Neural crest cell (in vitro differentiated cells): ENCODE measurements at regions not wholly inside any gene's neighbourhood (a gene's known extent, or its start where the extent isn't known, plus 50 kb on each side); places are given as distances from the start of the nearest gene placed in this dataset.
A peak's percentile ranks its signal among the peaks of the same experiment; 100 is the strongest.

Source experiments
- DNase-seq: peaks from one replicate; pipeline ENCODE4 v3.0.0; 2021; ENCODE audit warnings: low read depth, mixed read lengths, low spot score
- H3K27ac Mint-ChIP-seq: one replicate; pipeline ENCODE4 v1.8.0; 2021; ENCODE audit warnings: mild to moderate bottlenecking, mixed read lengths; ENCODE audit not compliant: unreplicated experiment
- H3K27me3 Mint-ChIP-seq: 2 replicates; pipeline ENCODE4 v1.8.0; 2021; ENCODE audit warnings: low read depth, mild to moderate bottlenecking, mixed read lengths
- H3K36me3 Mint-ChIP-seq: 2 replicates; pipeline ENCODE4 v1.8.0; 2021; ENCODE audit warnings: low read depth, mild to moderate bottlenecking, mixed read lengths
- H3K4me1 Mint-ChIP-seq: 2 replicates; pipeline ENCODE4 v1.8.0; 2021; ENCODE audit warnings: mixed read lengths
- H3K4me3 Mint-ChIP-seq: one replicate; pipeline ENCODE4 v1.8.0; 2021; ENCODE audit warnings: mild to moderate bottlenecking, mixed read lengths
- H3K9me3 Mint-ChIP-seq: 2 replicates; pipeline ENCODE4 v1.8.0; 2021; ENCODE audit warnings: mixed read lengths
- TF ChIP-seq, protein P1 (sequence below): fragments of 200-600 bp; sonication (generic); conservative IDR thresholded peaks from 2 replicates; pipeline ENCODE4 v1.5.0; 2021; ENCODE audit warnings: antibody characterized with exemption, mild to moderate bottlenecking

DNA sequence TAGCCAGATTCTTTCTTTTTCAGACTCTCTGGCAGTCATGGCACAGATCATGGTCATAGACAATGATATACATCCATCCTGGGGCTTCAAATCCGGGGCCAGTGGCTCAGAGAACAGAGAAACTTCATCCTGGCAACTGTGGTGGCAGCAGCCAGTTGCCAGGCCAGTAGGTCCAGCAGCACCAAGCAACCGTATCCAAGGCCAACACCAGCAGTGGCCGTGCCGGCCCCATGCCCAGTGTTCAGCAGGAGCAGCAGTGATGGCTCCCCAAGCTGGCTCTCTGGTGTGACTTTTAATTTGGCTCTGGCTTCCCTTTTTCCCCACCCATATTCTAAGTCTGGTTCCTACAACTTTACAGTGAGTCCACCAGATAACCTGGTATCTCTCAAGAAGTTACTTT lies 300.5 kb downstream of the DEPDC1B start:
- no peaks in the 10 kb centered on the region for H3K36me3 Mint-ChIP-seq
- H3K9me3 Mint-ChIP-seq = no peaks in the 10 kb centered on the region
- TF ChIP-seq, protein P1, sequence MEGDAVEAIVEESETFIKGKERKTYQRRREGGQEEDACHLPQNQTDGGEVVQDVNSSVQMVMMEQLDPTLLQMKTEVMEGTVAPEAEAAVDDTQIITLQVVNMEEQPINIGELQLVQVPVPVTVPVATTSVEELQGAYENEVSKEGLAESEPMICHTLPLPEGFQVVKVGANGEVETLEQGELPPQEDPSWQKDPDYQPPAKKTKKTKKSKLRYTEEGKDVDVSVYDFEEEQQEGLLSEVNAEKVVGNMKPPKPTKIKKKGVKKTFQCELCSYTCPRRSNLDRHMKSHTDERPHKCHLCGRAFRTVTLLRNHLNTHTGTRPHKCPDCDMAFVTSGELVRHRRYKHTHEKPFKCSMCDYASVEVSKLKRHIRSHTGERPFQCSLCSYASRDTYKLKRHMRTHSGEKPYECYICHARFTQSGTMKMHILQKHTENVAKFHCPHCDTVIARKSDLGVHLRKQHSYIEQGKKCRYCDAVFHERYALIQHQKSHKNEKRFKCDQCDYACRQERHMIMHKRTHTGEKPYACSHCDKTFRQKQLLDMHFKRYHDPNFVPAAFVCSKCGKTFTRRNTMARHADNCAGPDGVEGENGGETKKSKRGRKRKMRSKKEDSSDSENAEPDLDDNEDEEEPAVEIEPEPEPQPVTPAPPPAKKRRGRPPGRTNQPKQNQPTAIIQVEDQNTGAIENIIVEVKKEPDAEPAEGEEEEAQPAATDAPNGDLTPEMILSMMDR = no peak
- no peaks in the 10 kb centered on the region for H3K4me1 Mint-ChIP-seq
- H3K4me3 Mint-ChIP-seq = no peak overlapping the region
- H3K27me3 Mint-ChIP-seq = no peaks in the 10 kb centered on the region
- no peak overlapping the region for H3K27ac Mint-ChIP-seq
- no peak for DNase-seq

- TF ChIP-seq, protein P1 = no peak
- H3K36me3 Mint-ChIP-seq = no peaks in the 10 kb centered on the region
- DNase-seq = no peak
- no peaks in the 10 kb centered on the region for H3K4me1 Mint-ChIP-seq
- no peaks in the 10 kb centered on the region for H3K9me3 Mint-ChIP-seq
- no peak overlapping the region for H3K4me3 Mint-ChIP-seq
- H3K27ac Mint-ChIP-seq = no peak overlapping the region
- no peaks in the 10 kb centered on the region for H3K27me3 Mint-ChIP-seq
Observed at GRCh38 chr5:60395712-60396329, 304.1 kb downstream of the DEPDC1B start.

DNA sequence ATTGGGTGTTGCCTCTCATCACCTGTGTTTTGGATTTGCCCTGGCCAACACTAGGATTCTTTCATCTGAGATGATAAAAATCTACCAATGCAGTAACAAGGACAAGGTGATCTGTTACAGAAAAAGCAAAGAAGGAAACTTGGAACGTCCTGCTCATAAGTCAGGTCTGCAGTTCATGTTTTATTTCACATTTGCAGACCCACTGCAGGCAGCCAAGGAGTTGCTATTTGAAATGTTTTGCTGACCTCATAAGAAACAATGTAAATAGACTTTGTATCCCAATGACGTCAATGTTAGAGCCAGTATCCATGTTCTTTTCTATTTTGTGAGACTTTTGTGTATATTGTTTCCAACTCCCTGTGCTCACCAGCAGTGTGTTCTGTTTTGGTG lies 312.9 kb downstream of the DEPDC1B start:
- TF ChIP-seq, protein P1 = no peak
- H3K4me1 Mint-ChIP-seq = peaks cover 8% of the 10 kb centered on the region
- H3K27ac Mint-ChIP-seq = no peak overlapping the region
- DNase-seq = no peak
- H3K36me3 Mint-ChIP-seq = no peaks in the 10 kb centered on the region
- peaks cover 11% of the 10 kb centered on the region for H3K27me3 Mint-ChIP-seq
- H3K4me3 Mint-ChIP-seq = no peak overlapping the region
- H3K9me3 Mint-ChIP-seq = no peaks in the 10 kb centered on the region

DNA sequence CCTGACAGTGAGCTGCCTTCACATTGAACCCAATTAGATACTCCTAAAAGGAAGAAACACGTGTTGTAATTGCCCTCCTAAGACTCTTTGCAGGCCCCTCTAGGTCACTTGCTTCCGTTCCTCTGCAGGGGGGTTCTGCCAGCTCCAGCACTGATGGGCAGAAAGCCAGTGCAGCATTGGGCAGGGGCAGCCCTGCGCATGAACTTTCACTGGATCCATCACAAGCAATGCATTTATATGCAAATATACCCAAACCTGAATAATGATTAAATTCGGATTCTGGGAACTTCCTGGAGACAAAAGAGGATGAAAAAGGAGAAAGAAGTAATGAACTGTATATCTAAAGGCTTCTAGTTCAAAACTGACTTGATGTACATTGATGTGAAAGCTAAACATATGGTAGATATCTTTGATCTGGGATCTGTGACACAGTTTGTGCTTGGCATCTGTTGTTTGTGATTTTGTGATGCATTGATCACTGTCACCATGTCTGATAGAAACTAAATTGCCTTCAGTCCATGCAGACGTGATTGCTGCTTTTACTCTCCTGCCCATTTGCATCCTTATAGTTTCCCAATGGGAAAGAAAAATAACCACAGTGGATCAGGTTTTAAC lies 313.4 kb downstream of the DEPDC1B start:
- H3K9me3 Mint-ChIP-seq = no peaks in the 10 kb centered on the region
- peaks cover 8% of the 10 kb centered on the region for H3K4me1 Mint-ChIP-seq
- H3K36me3 Mint-ChIP-seq = no peaks in the 10 kb centered on the region
- no peak overlapping the region for H3K4me3 Mint-ChIP-seq
- TF ChIP-seq, protein P1 = no peak
- DNase-seq = no peak
- peaks cover 11% of the 10 kb centered on the region for H3K27me3 Mint-ChIP-seq
- no peak overlapping the region for H3K27ac Mint-ChIP-seq

GRCh38 chr5:60382716-60383115 lies 317.2 kb downstream of the DEPDC1B start:
- DNase-seq = no peak
- Mint-ChIP-seq H3K27me3 (peaks cover 11% of the 10 kb centered on the region), H3K9me3 (no peaks in the 10 kb centered on the region), H3K36me3 (no peaks in the 10 kb centered on the region), H3K4me3 (no peak overlapping the region), H3K4me1 (peaks cover 8% of the 10 kb centered on the region), H3K27ac (no peak overlapping the region)
- TF ChIP-seq, protein P1 = peak; percentile 54
